GM18858 (cell line): ENCODE measurements at regions not wholly inside any gene's neighbourhood (a gene's known extent, or its start where the extent isn't known, plus 50 kb on each side); places are given as distances from the start of the nearest gene placed in this dataset.
"Not testable (repeated sequence)": the region's sequence is repeated elsewhere in the genome, so short reads cannot be mapped to it uniquely, and the experiment has no call there.

Experiments
- ATAC-seq: cut with Tn5 transposase; IDR thresholded peaks from one replicate; pipeline ENCODE4 v1.9.1; 2021; ENCODE audit not compliant: unreplicated experiment

GRCh38 chr3:145906301-145906700 is 254.7 kb downstream of the PLOD2 start:
- ATAC-seq, result no peak

- ATAC-seq, result no peak
These were observed 254.2 kb downstream of the PLOD2 start for GRCh38 chr3:145906755-145907154.

- no peak for ATAC-seq
These were observed 250.0 kb downstream of the PLOD2 start for GRCh38 chr3:145911016-145911415.

- no peak for ATAC-seq
These were observed 245.2 kb downstream of the PLOD2 start for GRCh38 chr3:145915787-145916186.

GRCh38 chr3:145927736-145928135 is 233.2 kb downstream of the PLOD2 start:
- ATAC-seq, result not testable (repeated sequence)

GRCh38 chr3:145936971-145937370 is 224.0 kb downstream of the PLOD2 start:
- no peak for ATAC-seq

- no peak for ATAC-seq
These were observed 221.6 kb downstream of the PLOD2 start for GRCh38 chr3:145939431-145939830.

- ATAC-seq, result no peak
These were observed 218.9 kb downstream of the PLOD2 start for GRCh38 chr3:145942052-145942451.

GRCh38 chr3:145943952-145944351 is 217.0 kb downstream of the PLOD2 start:
- ATAC-seq, result no peak

- ATAC-seq, result no peak
These were observed 209.5 kb downstream of the PLOD2 start for GRCh38 chr3:145951441-145951840.

- ATAC-seq, result no peak
These were observed 208.4 kb downstream of the PLOD2 start for GRCh38 chr3:145952536-145952935.

GRCh38 chr3:145953316-145953715 is 207.7 kb downstream of the PLOD2 start:
- no peak for ATAC-seq

GRCh38 chr3:145959457-145960088 is 201.4 kb downstream of the PLOD2 start:
- peak; percentile 49 for ATAC-seq

- ATAC-seq, result no peak
These were observed 197.9 kb downstream of the PLOD2 start for GRCh38 chr3:145963111-145963510.

GRCh38 chr3:145967043-145967442 is 193.9 kb downstream of the PLOD2 start:
- ATAC-seq, result no peak

GRCh38 chr3:145971186-145971585 is 189.8 kb downstream of the PLOD2 start:
- no peak for ATAC-seq

GRCh38 chr3:145972851-145973250 is 188.1 kb downstream of the PLOD2 start:
- ATAC-seq, result no peak

GRCh38 chr3:145981056-145981455 is 179.9 kb downstream of the PLOD2 start:
- no peak for ATAC-seq

GRCh38 chr3:145983101-145983500 is 177.9 kb downstream of the PLOD2 start:
- ATAC-seq, result no peak
